Ishikawa (cell line): ENCODE measurements at regions not wholly inside any gene's neighbourhood (a gene's known extent, or its start where the extent isn't known, plus 50 kb on each side); places are given as distances from the start of the nearest gene placed in this dataset.

Source experiments
- CEBPB ChIP-seq: IDR thresholded peaks from 2 replicates; pipeline ENCODE4 v1.6.1; 2012
- CREB1 ChIP-seq: IDR thresholded peaks from 2 replicates; pipeline ENCODE4 v1.6.1; 2012; ENCODE audit warnings: low read depth
- EGR1 ChIP-seq: IDR thresholded peaks from 2 replicates; pipeline ENCODE4 v1.6.1; 2012
- EP300 ChIP-seq: IDR thresholded peaks from 2 replicates; pipeline ENCODE4 v1.6.1; 2012; ENCODE audit warnings: borderline replicate concordance
- FOXM1 ChIP-seq: IDR thresholded peaks from 2 replicates; pipeline ENCODE4 v1.6.1; 2012; ENCODE audit warnings: low read depth, borderline replicate concordance
- MAX ChIP-seq: IDR thresholded peaks from 2 replicates; pipeline ENCODE4 v1.6.1; 2012
- NFIC ChIP-seq: IDR thresholded peaks from 2 replicates; pipeline ENCODE4 v1.6.1; 2012
- RAD21 ChIP-seq: IDR thresholded peaks from 2 replicates; pipeline ENCODE4 v1.6.1; 2012; ENCODE audit warnings: low read depth
- REST ChIP-seq: IDR thresholded peaks from 2 replicates; pipeline ENCODE4 v1.6.1; 2012; ENCODE audit warnings: low read depth, mild to moderate bottlenecking
- TAF1 ChIP-seq: IDR thresholded peaks from 2 replicates; pipeline ENCODE4 v1.6.1; 2012; ENCODE audit warnings: low read depth, mild to moderate bottlenecking
- TCF12 ChIP-seq: IDR thresholded peaks from 2 replicates; pipeline ENCODE4 v1.6.1; 2012; ENCODE audit warnings: low read depth
- TEAD4 ChIP-seq: IDR thresholded peaks from 2 replicates; pipeline ENCODE4 v1.6.1; 2012
- USF1 ChIP-seq: IDR thresholded peaks from 2 replicates; pipeline ENCODE4 v1.6.1; 2012
- YY1 ChIP-seq: IDR thresholded peaks from 2 replicates; pipeline ENCODE4 v1.6.1; 2012; ENCODE audit warnings: low read depth
- ZBTB7A ChIP-seq: IDR thresholded peaks from 2 replicates; pipeline ENCODE4 v1.6.1; 2012; ENCODE audit warnings: low read depth

- TF ChIP-seq MAX (no peak), NFIC (no peak), YY1 (no peak), TEAD4 (no peak), FOXM1 (no peak), USF1 (no peak), EGR1 (no peak), CEBPB (no peak), EP300 (no peak), ZBTB7A (no peak), RAD21 (no peak), TCF12 (no peak), TAF1 (no peak), REST (no peak), CREB1 (no peak)
Measured at GRCh38 chr3:35028157-35028556, 611.2 kb upstream of the ARPP21 start.

- TF ChIP-seq TAF1: no peak
- TF ChIP-seq MAX: no peak
- TF ChIP-seq ZBTB7A: no peak
- no peak for TF ChIP-seq EP300
- no peak for TF ChIP-seq TEAD4
- TF ChIP-seq RAD21: no peak
- no peak for TF ChIP-seq CREB1
- TF ChIP-seq TCF12: no peak
- TF ChIP-seq USF1: no peak
Measured at GRCh38 chr3:35042210-35042991, 596.9 kb upstream of the ARPP21 start.

- TF ChIP-seq TAF1 (no peak), NFIC (no peak), TEAD4 (no peak), CREB1 (no peak), CEBPB (no peak), FOXM1 (no peak), TCF12 (no peak), YY1 (no peak), EGR1 (no peak), REST (no peak), EP300 (no peak), RAD21 (no peak), ZBTB7A (no peak), USF1 (no peak), MAX (no peak)
Measured at GRCh38 chr3:35043040-35043439, 596.3 kb upstream of the ARPP21 start.

GRCh38 chr3:35044190-35044589 is 595.1 kb upstream of the ARPP21 start:
- TF ChIP-seq FOXM1 (no peak), MAX (no peak), TAF1 (no peak), USF1 (no peak), EP300 (no peak), RAD21 (no peak), YY1 (no peak), TCF12 (no peak), NFIC (no peak)
